HEK293 (cell line): ENCODE measurements at regions not wholly inside any gene's neighbourhood (a gene's known extent, or its start where the extent isn't known, plus 50 kb on each side); places are given as distances from the start of the nearest gene placed in this dataset.
A peak's percentile ranks its signal among the peaks of the same experiment; 100 is the strongest.

Source experiments
- BCL6B ChIP-seq: fragments of 450-650 bp; formaldehyde crosslinking; IDR thresholded peaks from 2 replicates; pipeline ENCODE4 v1.5.1; 2017; ENCODE audit warnings: missing biosample characterization, missing genetic modification characterization
- GFI1B ChIP-seq: fragments of 450-650 bp; formaldehyde crosslinking; IDR thresholded peaks from 2 replicates; pipeline ENCODE4 v1.5.1; 2016; ENCODE audit warnings: missing biosample characterization, missing genetic modification characterization
- GLIS2 ChIP-seq: fragments of 450-650 bp; formaldehyde crosslinking; IDR thresholded peaks from 2 replicates; pipeline ENCODE4 v1.5.1; 2016; ENCODE audit warnings: missing biosample characterization, missing genetic modification characterization
- KLF16 ChIP-seq: fragments of 450-650 bp; formaldehyde crosslinking; IDR thresholded peaks from 2 replicates; pipeline ENCODE4 v1.5.1; 2017; ENCODE audit warnings: missing biosample characterization, missing genetic modification characterization
- KLF8 ChIP-seq: fragments of 450-650 bp; formaldehyde crosslinking; IDR thresholded peaks from 2 replicates; pipeline ENCODE4 v1.5.1; 2016; ENCODE audit warnings: missing biosample characterization, missing genetic modification characterization
- PBX3 ChIP-seq: sonication (generic); formaldehyde crosslinking; IDR thresholded peaks from 2 replicates; pipeline ENCODE4 v1.8.1; 2022; ENCODE audit warnings: mild to moderate bottlenecking, moderate library complexity, missing genetic modification reagents
- PRDM6 ChIP-seq: fragments of 450-650 bp; formaldehyde crosslinking; IDR thresholded peaks from 2 replicates; pipeline ENCODE4 v1.5.1; 2017; ENCODE audit warnings: missing biosample characterization, missing genetic modification characterization
- REPIN1 ChIP-seq: fragments of 450-650 bp; formaldehyde crosslinking; IDR thresholded peaks from 2 replicates; pipeline ENCODE4 v1.5.1; 2017; ENCODE audit warnings: missing biosample characterization, missing genetic modification characterization, low read depth
- SETDB1 ChIP-seq: IDR thresholded peaks from one replicate; pipeline ENCODE4 v1.6.1; 2017; ENCODE audit warnings: mild to moderate bottlenecking, low read length, moderate library complexity, mixed read lengths; ENCODE audit not compliant: insufficient read length
- ZBTB20 ChIP-seq: fragments of 450-650 bp; formaldehyde crosslinking; IDR thresholded peaks from 2 replicates; pipeline ENCODE4 v1.5.1; 2016; ENCODE audit warnings: missing biosample characterization, missing genetic modification characterization
- ZBTB26 ChIP-seq: fragments of 450-650 bp; formaldehyde crosslinking; optimal IDR thresholded peaks from 2 replicates; pipeline ENCODE3; 2016; ENCODE audit warnings: missing biosample characterization, mild to moderate bottlenecking, missing genetic modification characterization
- ZNF114 ChIP-seq: fragments of 450-650 bp; formaldehyde crosslinking; IDR thresholded peaks from 2 replicates; pipeline ENCODE4 v1.5.0; 2017; ENCODE audit warnings: missing biosample characterization, missing genetic modification characterization
- ZNF184 ChIP-seq: fragments of 450-650 bp; IDR thresholded peaks from 2 replicates; pipeline ENCODE4 v1.5.1; 2018; ENCODE audit warnings: missing biosample characterization, mild to moderate bottlenecking, missing genetic modification characterization
- ZNF2 ChIP-seq: fragments of 450-650 bp; formaldehyde crosslinking; IDR thresholded peaks from 2 replicates; pipeline ENCODE4 v1.5.1; 2016; ENCODE audit warnings: missing biosample characterization, missing genetic modification characterization
- ZNF23 ChIP-seq: fragments of 450-650 bp; formaldehyde crosslinking; IDR thresholded peaks from 2 replicates; pipeline ENCODE4 v1.5.1; 2016; ENCODE audit warnings: missing biosample characterization, missing genetic modification characterization, borderline replicate concordance
- ZNF24 ChIP-seq: fragments of 450-650 bp; formaldehyde crosslinking; IDR thresholded peaks from 2 replicates; pipeline ENCODE4 v1.5.1; 2016; ENCODE audit warnings: missing biosample characterization, missing genetic modification characterization
- ZNF311 ChIP-seq: fragments of 450-650 bp; formaldehyde crosslinking; IDR thresholded peaks from 2 replicates; pipeline ENCODE4 v1.5.1; 2017; ENCODE audit warnings: missing biosample characterization, missing genetic modification characterization, borderline replicate concordance
- ZNF513 ChIP-seq: fragments of 450-650 bp; IDR thresholded peaks from 2 replicates; pipeline ENCODE4 v1.5.1; 2018; ENCODE audit warnings: missing biosample characterization, missing genetic modification characterization
- ZNF518A ChIP-seq: fragments of 450-650 bp; formaldehyde crosslinking; conservative IDR thresholded peaks from 2 replicates; pipeline ENCODE4 v1.5.1; 2016; ENCODE audit warnings: low read depth, missing biosample characterization, missing genetic modification characterization
- ZNF549 ChIP-seq: fragments of 450-650 bp; IDR thresholded peaks from 2 replicates; pipeline ENCODE4 v1.5.1; 2018; ENCODE audit warnings: missing biosample characterization, missing genetic modification characterization, mild to moderate bottlenecking, inconsistent platforms, moderate library complexity
- ZNF658 ChIP-seq: fragments of 450-650 bp; formaldehyde crosslinking; IDR thresholded peaks from 2 replicates; pipeline ENCODE4; 2016; ENCODE audit warnings: missing biosample characterization, missing genetic modification characterization
- ZNF777 ChIP-seq: fragments of 450-650 bp; formaldehyde crosslinking; IDR thresholded peaks from 2 replicates; pipeline ENCODE4 v1.5.1; 2017; ENCODE audit warnings: missing biosample characterization, missing genetic modification characterization, borderline replicate concordance
- ZSCAN18 ChIP-seq: fragments of 450-650 bp; formaldehyde crosslinking; IDR thresholded peaks from 2 replicates; pipeline ENCODE4 v1.5.1; 2016; ENCODE audit warnings: missing biosample characterization, missing genetic modification characterization
- ZSCAN5A ChIP-seq: fragments of 450-650 bp; formaldehyde crosslinking; IDR thresholded peaks from 2 replicates; pipeline ENCODE4 v1.5.1; 2016; ENCODE audit warnings: missing biosample characterization, missing genetic modification characterization

- TF ChIP-seq ZSCAN5A (tag by site-specific recombination) (no peak), ZNF23 (no peak), SETDB1 (no peak), ZBTB26 (no peak), PRDM6 (tag by site-specific recombination) (peak; percentile 92), ZNF777 (tag by site-specific recombination) (no peak), KLF8 (tag by site-specific recombination) (peak; percentile 73), KLF16 (tag by site-specific recombination) (peak; percentile 74), REPIN1 (tag by site-specific recombination) (no peak), GLIS2 (no peak), ZNF24 (peak; percentile 49; the same call in 1 of the 2 replicates), ZNF311 (tag by site-specific recombination) (no peak), ZBTB20 (tag by site-specific recombination) (peak; percentile 34; the same call in 1 of the 2 replicates), GFI1B (tag by site-specific recombination) (peak; percentile 98), PBX3 (CRISPR knock-in tag) (no peak), ZNF184 (0 out of 2 replicates have a peak, but pooled peaks have one; percentile 10), ZNF114 (tag by site-specific recombination) (no peak), BCL6B (0 out of 2 replicates have a peak, but pooled peaks have one; percentile 11), ZNF549 (tag by site-specific recombination) (no peak), ZNF513 (no peak), ZNF2 (0 out of 2 replicates have a peak, but pooled peaks have one; percentile 36), ZSCAN18 (no peak), ZNF518A (tag by site-specific recombination) (peak; percentile 42; the same call in 1 of the 2 replicates), ZNF658 (tag by site-specific recombination) (no peak)
Measured at GRCh38 chr10:120978589-120979252, 127.6 kb downstream of the WDR11 start (continued).
